HuH-7 (cell line): ENCODE measurements at regions not wholly inside any gene's neighbourhood (a gene's known extent, or its start where the extent isn't known, plus 50 kb on each side); places are given as distances from the start of the nearest gene placed in this dataset.
"Not testable (repeated sequence)": the region's sequence is repeated elsewhere in the genome, so short reads cannot be mapped to it uniquely, and the experiment has no call there.

Experiments used
- DNase-seq: peaks from one replicate; pipeline ENCODE4 v3.0.0; 2011; ENCODE audit warnings: low spot score

- no peak for DNase-seq
These were observed 275.3 kb upstream of the MKLN1 start for GRCh38 chr7:131052285-131052904.

- DNase-seq = no peak
These were observed 271.7 kb upstream of the MKLN1 start for GRCh38 chr7:131056007-131056406.

GRCh38 chr7:131057015-131057793, 270.5 kb upstream of the MKLN1 start:
- peak; percentile 33 for DNase-seq

- no peak for DNase-seq
These were observed 269.9 kb upstream of the MKLN1 start for GRCh38 chr7:131057794-131058070.

- not testable (repeated sequence) for DNase-seq
These were observed 269.0 kb upstream of the MKLN1 start for GRCh38 chr7:131058561-131059288.

GRCh38 chr7:131059401-131059800, 268.3 kb upstream of the MKLN1 start:
- DNase-seq = not testable (repeated sequence)

GRCh38 chr7:131061158-131061557, 266.5 kb upstream of the MKLN1 start:
- no peak for DNase-seq

- DNase-seq = no peak
These were observed 265.9 kb upstream of the MKLN1 start for GRCh38 chr7:131061818-131062217.

GRCh38 chr7:131066635-131067034, 261.0 kb upstream of the MKLN1 start:
- DNase-seq = peak; percentile 62

GRCh38 chr7:131067220-131067619, 260.5 kb upstream of the MKLN1 start:
- DNase-seq = no peak

- DNase-seq = no peak
These were observed 259.1 kb upstream of the MKLN1 start for GRCh38 chr7:131068604-131069021.

GRCh38 chr7:131071786-131072504, 255.7 kb upstream of the MKLN1 start:
- no peak for DNase-seq

- DNase-seq = no peak
These were observed 255.1 kb upstream of the MKLN1 start for GRCh38 chr7:131072505-131073091.

- DNase-seq = no peak
These were observed 253.6 kb upstream of the MKLN1 start for GRCh38 chr7:131074043-131074442.

- DNase-seq = no peak
These were observed 253.1 kb upstream of the MKLN1 start for GRCh38 chr7:131074585-131074984.

- no peak for DNase-seq
These were observed 252.3 kb upstream of the MKLN1 start for GRCh38 chr7:131075406-131075805.

GRCh38 chr7:131076032-131076431, 251.6 kb upstream of the MKLN1 start:
- no peak for DNase-seq

GRCh38 chr7:131076711-131077181, 250.9 kb upstream of the MKLN1 start:
- DNase-seq = peak; percentile 40

- no peak for DNase-seq
These were observed 249.9 kb upstream of the MKLN1 start for GRCh38 chr7:131077735-131078134.

GRCh38 chr7:131080754-131081153, 246.9 kb upstream of the MKLN1 start:
- no peak for DNase-seq

GRCh38 chr7:131081308-131081707, 246.4 kb upstream of the MKLN1 start:
- DNase-seq = no peak

- no peak for DNase-seq
These were observed 243.9 kb upstream of the MKLN1 start for GRCh38 chr7:131083781-131084180.
